ENCODE measurements at regions not wholly inside any gene's neighbourhood (a gene's known extent, or its start where the extent isn't known, plus 50 kb on each side); places are given as distances from the start of the nearest gene placed in this dataset.

DNA sequence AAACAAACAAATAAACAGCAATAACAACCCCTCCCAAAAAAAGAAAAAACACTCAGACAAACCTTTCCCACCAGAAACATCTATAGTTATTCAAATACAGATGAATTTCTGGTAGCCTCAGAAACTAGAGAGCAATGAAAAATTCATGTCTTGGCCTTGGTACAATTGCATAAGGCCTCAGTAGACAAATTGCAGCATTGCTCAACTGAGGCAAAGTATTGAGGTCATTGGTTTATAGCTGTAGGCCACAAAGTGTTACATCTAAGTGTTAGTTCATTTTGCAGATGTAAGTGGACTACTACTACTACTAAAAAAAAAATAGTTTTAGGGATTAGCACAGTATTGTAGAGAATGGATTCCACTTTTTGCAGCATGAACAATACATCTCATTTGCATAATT is 2268.3 kb downstream of the ARAP2 start:
- no peak for TF ChIP-seq CTCF (IDR thresholded peaks at IDR 0.05; ENCODE audit: control extremely low read depth in 1 of 3, insufficient read depth in 1 of 3, low read depth in 1 of 3, low read length in 3 of 3)
- TF ChIP-seq EZH2 (IDR thresholded peaks at IDR 0.05; ENCODE audit: low read depth, low read length, severe bottlenecking), result no peak
- no peak for TF ChIP-seq SP4 (IDR thresholded peaks at IDR 0.05; ENCODE audit: low read length)
- TF ChIP-seq CHD2 (IDR thresholded peaks at IDR 0.05; ENCODE audit: low read length), result no peak
- no peak for TF ChIP-seq USF2 (IDR thresholded peaks at IDR 0.05; ENCODE audit: low read length)
- TF ChIP-seq POLR2A (IDR thresholded peaks at IDR 0.05; ENCODE audit: control extremely low read depth in 1 of 2, low read depth in 2 of 2, low read length in 2 of 2), result no peak
- no peak for TF ChIP-seq YY1 (IDR thresholded peaks at IDR 0.05; ENCODE audit: low read depth, low read length)
- no peak for TF ChIP-seq JUND (IDR thresholded peaks at IDR 0.05; ENCODE audit: low read length)
- TF ChIP-seq GTF2F1 (IDR thresholded peaks at IDR 0.05; ENCODE audit: borderline replicate concordance, low read depth, low read length), result no peak
- no peak for TF ChIP-seq ZNF274 (IDR thresholded peaks at IDR 0.05; ENCODE audit: borderline replicate concordance, extremely low read depth, low read length)
